Psoas muscle (tissue), 7 donors: ENCODE measurements at regions not wholly inside any gene's neighbourhood (a gene's known extent, or its start where the extent isn't known, plus 50 kb on each side); places are given as distances from the start of the nearest gene placed in this dataset.

Experiments
- ATAC-seq, 4 donors: fragments of 200-7000 bp; cut with Tn5 transposase; one replicate each; pipeline ENCODE4 v1.9.1; 2020; ENCODE audit warnings: moderate library complexity in 3 of 4, mild to moderate bottlenecking in 2 of 4
- DNase-seq, 2 donors: peaks; one replicate each; pipeline ENCODE4 v3.0.0-alpha.2; 2020
- H3K27ac ChIP-seq: fragments of 200-600 bp; one replicate; pipeline ENCODE4 v1.8.0; 2022
- H3K27me3 ChIP-seq, 3 donors: fragments of 200-600 bp in 1 of 3; one replicate each; pipeline versions ENCODE4 v1.6.1 to v1.8.0; 2013 to 2022; ENCODE audit warnings: low read length in 2 of 3, mild to moderate bottlenecking in 2 of 3, moderate library complexity in 1 of 3; ENCODE audit not compliant: insufficient read depth in 3 of 3
- H3K36me3 ChIP-seq, 2 donors: fragments of 200-600 bp in 1 of 2; one replicate each; pipeline versions ENCODE4 v1.6.1 to v1.8.0; 2013 to 2022; ENCODE audit warnings: low read depth in 1 of 2, mild to moderate bottlenecking in 1 of 2, moderate library complexity in 1 of 2; ENCODE audit not compliant: insufficient read depth in 1 of 2
- H3K4me1 ChIP-seq: fragments of 200-600 bp; one replicate; pipeline ENCODE4 v1.8.0; 2022
- H3K4me3 ChIP-seq: fragments of 200-600 bp; one replicate; pipeline ENCODE4 v1.8.0; 2022; ENCODE audit warnings: mild to moderate bottlenecking
- H3K9me3 ChIP-seq: fragments of 200-600 bp; one replicate; pipeline ENCODE4 v1.8.0; 2022
- WGBS, 3 donors: extraction: QIAGEN DNeasy Blood & Tissue Kit; methylation state at CpG; one replicate each; pipeline versions ENCODE4 v1.1.6 to v1.1.7; 2013; 5-methylcytosine and 5-hydroxymethylcytosine counted together
- intact Hi-C, 2 donors: fragments of 100-400 bp; cut with DNase I; formaldehyde crosslinking; loops; one replicate each; pipeline versions ENCODE4 v1.11.0 to v1.14.2; 2022
- TF ChIP-seq, protein P1 (sequence below): fragments of 200-600 bp; IDR thresholded peaks from one replicate; pipeline ENCODE4 v1.8.0; 2022; ENCODE audit warnings: antibody characterized with exemption
- donor health status: healthy with polysubstance abuse.
- donor health status: DM: no; HTN: no; CAD: no; lungs with moderate emphysema.
- donor health status: Bipolar disorder and iron deficiency.
- donor health status: healthy.
- donor health status: DM: yes; HTN: yes; CAD: no.
- donor health status: DM: no; HTN: no; CAD: no.
- donor health status: DM: yes; HTN: yes; CAD: no.

DNA sequence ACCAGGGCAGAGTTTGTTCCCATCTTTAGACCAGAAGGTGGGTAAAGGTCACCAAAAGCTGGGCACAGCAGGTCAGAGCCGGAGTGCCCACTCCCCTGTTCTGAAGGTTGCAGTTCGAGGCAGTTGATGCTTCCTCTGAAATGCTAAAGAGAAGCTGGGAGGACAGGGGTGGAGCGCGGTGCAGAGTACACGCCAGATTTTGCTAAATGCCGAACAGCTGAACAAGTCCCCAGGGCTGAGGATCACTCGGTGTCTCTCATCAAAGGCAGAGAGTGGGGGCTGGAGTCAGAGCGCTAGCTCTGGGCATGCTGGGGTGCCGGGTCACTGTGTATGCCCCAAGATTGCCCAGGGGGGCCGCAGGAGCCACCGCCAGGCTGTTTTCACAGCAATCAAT lies 197.0 kb downstream of the BCOR start:
- DNase-seq, result no peak
- Histone ChIP-seq H3K27ac (no peak overlapping the region), H3K4me1 (peaks cover 4% of the 10 kb centered on the region), H3K36me3 (no peaks in the 10 kb centered on the region), H3K4me3 (peak overlapping the region; percentile 18), H3K9me3 (no peaks in the 10 kb centered on the region), H3K27me3 (peaks cover 0 to 19% (median 0%) of the 10 kb centered on the region in 3 donors)
- peak in 3 of 4 donors; percentile 41 to 48 (median 43) for ATAC-seq
- intact Hi-C loops, result loop anchor here (10.0 kb wide), 2 partner anchors 254 to 264 kb away; no protein-coding TSS in a partner anchor
- WGBS, 3 donors, result 22 to 27% (median 22%) methylated on average over 11 of the region's 11 CpGs
- TF ChIP-seq, protein P1, sequence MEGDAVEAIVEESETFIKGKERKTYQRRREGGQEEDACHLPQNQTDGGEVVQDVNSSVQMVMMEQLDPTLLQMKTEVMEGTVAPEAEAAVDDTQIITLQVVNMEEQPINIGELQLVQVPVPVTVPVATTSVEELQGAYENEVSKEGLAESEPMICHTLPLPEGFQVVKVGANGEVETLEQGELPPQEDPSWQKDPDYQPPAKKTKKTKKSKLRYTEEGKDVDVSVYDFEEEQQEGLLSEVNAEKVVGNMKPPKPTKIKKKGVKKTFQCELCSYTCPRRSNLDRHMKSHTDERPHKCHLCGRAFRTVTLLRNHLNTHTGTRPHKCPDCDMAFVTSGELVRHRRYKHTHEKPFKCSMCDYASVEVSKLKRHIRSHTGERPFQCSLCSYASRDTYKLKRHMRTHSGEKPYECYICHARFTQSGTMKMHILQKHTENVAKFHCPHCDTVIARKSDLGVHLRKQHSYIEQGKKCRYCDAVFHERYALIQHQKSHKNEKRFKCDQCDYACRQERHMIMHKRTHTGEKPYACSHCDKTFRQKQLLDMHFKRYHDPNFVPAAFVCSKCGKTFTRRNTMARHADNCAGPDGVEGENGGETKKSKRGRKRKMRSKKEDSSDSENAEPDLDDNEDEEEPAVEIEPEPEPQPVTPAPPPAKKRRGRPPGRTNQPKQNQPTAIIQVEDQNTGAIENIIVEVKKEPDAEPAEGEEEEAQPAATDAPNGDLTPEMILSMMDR, result no peak

GRCh38 chrX:39903343-39903742 lies 194.4 kb downstream of the BCOR start:
- Histone ChIP-seq H3K27me3 (peaks cover 0 to 17% (median 0%) of the 10 kb centered on the region in 3 donors), H3K36me3 (no peaks in the 10 kb centered on the region), H3K4me3 (no peak overlapping the region), H3K27ac (no peak overlapping the region), H3K4me1 (peaks cover 4% of the 10 kb centered on the region), H3K9me3 (no peaks in the 10 kb centered on the region)
- DNase-seq (no peak), ATAC-seq (no peak)
- 45 to 69% (median 69%) methylated on average over 3 of the region's 3 CpGs for WGBS, 3 donors
- intact Hi-C loops, result loop anchor here (10.0 kb wide), 2 partner anchors 251 to 261 kb away; no protein-coding TSS in a partner anchor
- TF ChIP-seq, protein P1, result no peak

- H3K9me3 ChIP-seq, result no peaks in the 10 kb centered on the region
- H3K4me3 ChIP-seq, result no peak overlapping the region
- intact Hi-C loops, result loop anchor here (10.0 kb wide), 2 partner anchors 251 to 261 kb away; no protein-coding TSS in a partner anchor
- WGBS, 3 donors, result 76 to 96% (median 91%) methylated on average over 2 to 4 of the region's 4 CpGs
- TF ChIP-seq, protein P1, result no peak
- no peak overlapping the region for H3K27ac ChIP-seq
- H3K4me1 ChIP-seq, result peaks cover 4% of the 10 kb centered on the region
- DNase-seq, result no peak
- H3K36me3 ChIP-seq, result no peaks in the 10 kb centered on the region
- peaks cover 0 to 19% (median 0%) of the 10 kb centered on the region in 3 donors for H3K27me3 ChIP-seq
- ATAC-seq, result no peak
Observed at GRCh38 chrX:39903937-39904336, 193.8 kb downstream of the BCOR start.

DNA sequence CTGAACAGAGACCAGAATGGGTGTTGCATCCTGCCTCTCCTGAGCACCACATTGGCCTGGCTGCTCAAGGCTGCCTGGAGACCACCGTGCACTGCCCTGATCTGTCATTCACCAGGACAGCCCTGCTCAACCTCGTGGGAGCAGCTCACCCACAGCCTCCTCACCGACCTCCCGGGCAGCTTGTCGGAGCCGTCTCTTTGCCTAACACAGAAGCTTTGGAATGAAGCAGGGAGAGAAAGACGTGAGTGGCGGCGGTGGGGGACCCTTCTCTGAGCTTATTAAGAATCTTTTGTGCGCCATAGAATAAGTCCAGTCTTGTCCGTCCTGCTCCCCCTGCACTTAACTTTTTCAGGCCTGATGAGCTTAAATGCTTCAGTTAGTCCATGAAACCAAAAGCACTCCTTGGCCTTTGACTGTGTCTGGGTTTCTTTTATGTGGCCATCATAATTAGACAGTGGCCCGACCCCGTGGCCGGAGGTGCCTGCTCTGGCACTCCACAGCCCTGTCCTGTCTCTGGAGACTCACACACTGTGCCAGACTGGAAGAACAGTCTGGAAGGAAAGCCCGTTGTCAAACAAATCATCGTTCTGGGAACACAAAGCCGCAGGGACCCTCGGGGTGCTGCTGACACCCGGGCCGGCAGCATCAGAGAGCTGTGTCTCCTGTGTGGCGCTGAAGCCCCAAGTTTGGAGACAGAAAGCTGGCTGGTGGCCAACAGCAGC lies 192.8 kb downstream of the BCOR start:
- Histone ChIP-seq H3K9me3 (no peaks in the 10 kb centered on the region), H3K4me3 (no peak overlapping the region), H3K27ac (no peak overlapping the region), H3K27me3 (peaks cover 0 to 20% (median 0%) of the 10 kb centered on the region in 3 donors), H3K4me1 (peaks cover 4% of the 10 kb centered on the region), H3K36me3 (no peaks in the 10 kb centered on the region)
- DNase-seq (no peak), ATAC-seq (no peak)
- TF ChIP-seq, protein P1, result no peak
- intact Hi-C loops, result loop anchor here (5.0 to 10.0 kb wide), 3 partner anchors 177 to 260 kb away; no protein-coding TSS in a partner anchor
- 55 to 62% (median 59%) methylated on average over 21 of the region's 21 CpGs for WGBS, 3 donors
